ENCODE measurements at regions not wholly inside any gene's neighbourhood (a gene's known extent, or its start where the extent isn't known, plus 50 kb on each side); places are given as distances from the start of the nearest gene placed in this dataset.

- Histone ChIP-seq H3K4me2 (ENCODE audit: control insufficient read depth, extremely low read depth, insufficient read depth, low read depth, low read length) (no peak overlapping the region), H3K27me3 (ENCODE audit: control insufficient read depth, extremely low read depth, insufficient read depth, low read length) (no peaks in the 10 kb centered on the region), H2AFZ (ENCODE audit: control insufficient read depth, low read length) (no peak overlapping the region), H3K27ac (ENCODE audit: control insufficient read depth, insufficient read depth, low read length) (no peak overlapping the region), H3K36me3 (ENCODE audit: control insufficient read depth in 2 of 2, extremely low read depth in 1 of 2, insufficient read depth in 2 of 2, low read length in 2 of 2) (no peaks in the 10 kb centered on the region), H3K9me3 (ENCODE audit: control insufficient read depth, low read depth, low read length) (no peaks in the 10 kb centered on the region), H4K20me1 (ENCODE audit: control insufficient read depth, extremely low read depth, insufficient read depth, low read length) (no peaks in the 10 kb centered on the region), H3K9me1 (ENCODE audit: control insufficient read depth, extremely low read depth, insufficient read depth, low read length) (no peaks in the 10 kb centered on the region), H3K4me3 (ENCODE audit: control insufficient read depth in 2 of 3, extremely low read depth in 1 of 3, insufficient read depth in 2 of 3, low read depth in 1 of 3, low read length in 3 of 3) (no peak overlapping the region), H3K79me2 (ENCODE audit: control insufficient read depth, insufficient read depth, low read length) (no peaks in the 10 kb centered on the region), H3K9ac (ENCODE audit: control insufficient read depth, extremely low read depth, insufficient read depth, low read length) (no peak overlapping the region), H3K4me1 (ENCODE audit: control insufficient read depth, extremely low read depth, insufficient read depth, low read length) (no peaks in the 10 kb centered on the region)
- TF ChIP-seq CTCF (optimal IDR thresholded peaks at IDR 0.05 in 1 of 3, IDR thresholded peaks at IDR 0.05 in 1 of 3, conservative IDR thresholded peaks at IDR 0.05 in 1 of 3; ENCODE audit: extremely low read depth in 1 of 3, insufficient read depth in 2 of 3, low read length in 3 of 3) (peak in 1 of 3 experiments; percentile 13), EZH2 (IDR thresholded peaks at IDR 0.05; ENCODE audit: low read length) (no peak)
- no peak for DNase-seq (ENCODE audit: low read depth, low spot score)
- no peak for FAIRE-seq
- dilution Hi-C loops (cut with MboI; ENCODE audit: extremely low pct_ligation_motif_present, low sequenced_read_pairs): no loop called here
Observed at GRCh38 chr6:82616386-82617028, 252.9 kb downstream of the TPBG start.

GRCh38 chr6:82617648-82618047 is 254.0 kb downstream of the TPBG start:
- Histone ChIP-seq H3K9me1 (ENCODE audit: control insufficient read depth, extremely low read depth, insufficient read depth, low read length) (no peaks in the 10 kb centered on the region), H3K36me3 (ENCODE audit: control insufficient read depth in 2 of 2, extremely low read depth in 1 of 2, insufficient read depth in 2 of 2, low read length in 2 of 2) (no peaks in the 10 kb centered on the region), H3K4me1 (ENCODE audit: control insufficient read depth, extremely low read depth, insufficient read depth, low read length) (no peaks in the 10 kb centered on the region), H4K20me1 (ENCODE audit: control insufficient read depth, extremely low read depth, insufficient read depth, low read length) (no peaks in the 10 kb centered on the region), H3K27ac (ENCODE audit: control insufficient read depth, insufficient read depth, low read length) (no peak overlapping the region), H3K4me2 (ENCODE audit: control insufficient read depth, extremely low read depth, insufficient read depth, low read depth, low read length) (no peak overlapping the region), H3K79me2 (ENCODE audit: control insufficient read depth, insufficient read depth, low read length) (no peaks in the 10 kb centered on the region), H3K4me3 (ENCODE audit: control insufficient read depth in 2 of 3, extremely low read depth in 1 of 3, insufficient read depth in 2 of 3, low read depth in 1 of 3, low read length in 3 of 3) (no peak overlapping the region), H3K27me3 (ENCODE audit: control insufficient read depth, extremely low read depth, insufficient read depth, low read length) (no peaks in the 10 kb centered on the region), H3K9ac (ENCODE audit: control insufficient read depth, extremely low read depth, insufficient read depth, low read length) (no peak overlapping the region), H2AFZ (ENCODE audit: control insufficient read depth, low read length) (no peak overlapping the region), H3K9me3 (ENCODE audit: control insufficient read depth, low read depth, low read length) (no peaks in the 10 kb centered on the region)
- TF ChIP-seq EZH2 (IDR thresholded peaks at IDR 0.05; ENCODE audit: low read length) (no peak), CTCF (optimal IDR thresholded peaks at IDR 0.05 in 1 of 3, IDR thresholded peaks at IDR 0.05 in 1 of 3, conservative IDR thresholded peaks at IDR 0.05 in 1 of 3; ENCODE audit: extremely low read depth in 1 of 3, insufficient read depth in 2 of 3, low read length in 3 of 3) (no peak)
- dilution Hi-C loops (cut with MboI; ENCODE audit: extremely low pct_ligation_motif_present, low sequenced_read_pairs): no loop called here
- DNase-seq (ENCODE audit: low read depth, low spot score): no peak
- no peak for FAIRE-seq

Measured in keratinocyte (primary cell).